ENCODE measurements at regions not wholly inside any gene's neighbourhood (a gene's known extent, or its start where the extent isn't known, plus 50 kb on each side); places are given as distances from the start of the nearest gene placed in this dataset.

DNA sequence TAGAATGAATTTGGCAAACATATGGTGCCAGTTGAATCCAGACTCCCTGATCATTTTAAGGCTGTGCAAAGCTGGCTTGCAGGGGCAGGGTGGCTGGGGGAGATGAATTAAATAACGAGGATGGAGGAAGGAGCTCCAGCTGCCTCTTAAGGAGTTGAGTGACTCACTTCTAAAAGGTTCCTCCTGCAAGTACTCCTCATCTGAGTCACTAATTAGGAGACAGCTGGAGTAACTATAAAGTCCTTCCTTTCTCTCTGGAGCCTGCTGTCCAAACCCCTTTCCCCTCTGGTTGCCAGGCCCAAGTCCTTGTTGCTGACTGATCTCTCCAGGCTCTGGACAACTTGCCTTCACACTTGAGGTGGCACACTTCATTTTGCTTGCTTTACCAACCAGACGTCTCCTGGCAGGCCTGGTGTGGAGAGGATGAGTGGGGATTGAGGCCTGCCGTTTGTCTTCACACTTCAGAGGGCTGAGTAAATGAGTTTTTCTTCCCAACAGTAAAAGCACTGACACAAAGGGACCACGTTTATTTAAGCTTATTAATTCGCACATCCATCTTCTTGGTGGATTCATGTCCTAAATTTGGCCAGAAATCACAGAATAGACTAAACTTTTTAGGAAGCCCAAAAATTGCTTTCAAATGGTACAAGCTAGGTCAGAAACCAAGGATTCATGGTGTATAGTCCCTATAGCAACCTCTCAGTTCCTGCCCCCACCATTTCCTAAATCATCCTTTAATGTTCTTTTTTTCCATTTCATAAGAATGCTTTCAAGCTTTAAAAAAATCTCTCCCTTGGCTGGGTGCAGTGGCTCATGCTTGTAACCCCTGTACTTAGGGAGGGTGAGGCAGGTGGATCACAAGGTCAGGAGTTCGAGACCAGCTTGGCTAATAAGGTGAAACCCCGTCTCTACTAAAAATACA, 90.5 kb upstream of the MYRIP start:
- no peak for DNase-seq (ENCODE audit: low read depth, low spot score)
- no peak overlapping the region for H3K4me3 Mint-ChIP-seq
- no peak for TF ChIP-seq CTCF (conservative IDR thresholded peaks at IDR 0.05)
- no peak overlapping the region for H3K27ac Mint-ChIP-seq (ENCODE audit: unreplicated experiment)
- H3K4me1 Mint-ChIP-seq: no peaks in the 10 kb centered on the region
- H3K36me3 Mint-ChIP-seq (ENCODE audit: low read depth): no peaks in the 10 kb centered on the region
- no peaks in the 10 kb centered on the region for H3K9me3 Mint-ChIP-seq
- H3K27me3 Mint-ChIP-seq (ENCODE audit: low read depth): peaks cover 7% of the 10 kb centered on the region

DNA sequence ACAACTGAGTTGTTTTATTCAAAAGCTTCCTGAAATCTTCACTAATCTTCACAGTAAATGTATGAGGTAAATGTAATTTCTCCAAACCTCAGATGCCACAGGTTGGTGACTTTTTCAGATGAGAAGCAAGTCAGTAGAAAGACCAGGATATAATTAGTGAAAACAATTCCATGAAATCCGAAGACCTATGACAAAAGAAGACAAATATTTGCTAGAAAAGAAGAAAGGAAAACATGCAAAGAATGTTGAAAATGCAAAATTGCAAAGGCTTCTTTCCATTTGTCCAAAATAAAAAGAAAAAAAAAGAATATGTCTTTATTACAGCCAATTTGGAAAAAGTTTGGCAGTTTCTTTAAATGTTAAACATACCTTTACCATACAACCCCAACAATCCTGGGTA, 88.3 kb upstream of the MYRIP start:
- no peaks in the 10 kb centered on the region for H3K36me3 Mint-ChIP-seq (ENCODE audit: low read depth)
- no peak overlapping the region for H3K27ac Mint-ChIP-seq (ENCODE audit: unreplicated experiment)
- no peaks in the 10 kb centered on the region for H3K4me1 Mint-ChIP-seq
- DNase-seq (ENCODE audit: low read depth, low spot score): no peak
- no peak overlapping the region for H3K4me3 Mint-ChIP-seq
- no peaks in the 10 kb centered on the region for H3K9me3 Mint-ChIP-seq
- TF ChIP-seq CTCF (conservative IDR thresholded peaks at IDR 0.05): no peak
- peaks cover 10% of the 10 kb centered on the region for H3K27me3 Mint-ChIP-seq (ENCODE audit: low read depth)

- Mint-ChIP-seq H3K27me3 (ENCODE audit: low read depth) (peaks cover 26% of the 10 kb centered on the region), H3K9me3 (no peaks in the 10 kb centered on the region), H3K4me1 (no peaks in the 10 kb centered on the region), H3K4me3 (no peak overlapping the region), H3K36me3 (ENCODE audit: low read depth) (no peaks in the 10 kb centered on the region), H3K27ac (ENCODE audit: unreplicated experiment) (no peak overlapping the region)
- TF ChIP-seq CTCF (conservative IDR thresholded peaks at IDR 0.05): no peak
- no peak for DNase-seq (ENCODE audit: low read depth, low spot score)
Observed at GRCh38 chr3:39724233-39724846, 85.1 kb upstream of the MYRIP start.

- Mint-ChIP-seq H3K4me3 (no peak overlapping the region), H3K9me3 (no peaks in the 10 kb centered on the region), H3K27ac (ENCODE audit: unreplicated experiment) (no peak overlapping the region), H3K27me3 (ENCODE audit: low read depth) (peaks cover 26% of the 10 kb centered on the region), H3K36me3 (ENCODE audit: low read depth) (no peaks in the 10 kb centered on the region), H3K4me1 (no peaks in the 10 kb centered on the region)
- no peak for TF ChIP-seq CTCF (conservative IDR thresholded peaks at IDR 0.05)
- DNase-seq (ENCODE audit: low read depth, low spot score): no peak
Observed at GRCh38 chr3:39725321-39725720, 84.1 kb upstream of the MYRIP start.

DNA sequence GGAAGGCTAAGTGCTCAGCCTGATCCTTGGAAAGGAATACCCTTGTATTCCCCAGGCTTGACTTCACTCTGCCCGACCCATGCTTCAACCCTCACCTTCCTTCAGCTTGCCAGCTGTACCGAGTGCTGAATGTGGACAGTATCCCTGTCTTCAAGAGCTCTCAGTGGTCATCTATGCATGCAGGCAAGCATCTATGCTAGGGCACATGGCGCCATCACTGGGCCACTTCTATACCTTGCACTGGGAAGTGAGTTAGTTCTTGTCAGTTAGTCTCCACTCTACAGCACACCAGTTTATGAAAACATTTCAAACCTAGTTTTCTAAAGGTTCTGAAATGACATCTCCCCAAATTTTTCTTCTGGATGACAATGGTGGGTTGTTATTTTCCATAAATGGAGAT, 82.0 kb upstream of the MYRIP start:
- Mint-ChIP-seq H3K27ac (ENCODE audit: unreplicated experiment) (no peak overlapping the region), H3K27me3 (ENCODE audit: low read depth) (peaks cover 20% of the 10 kb centered on the region), H3K4me1 (no peaks in the 10 kb centered on the region), H3K36me3 (ENCODE audit: low read depth) (no peaks in the 10 kb centered on the region), H3K9me3 (peaks cover 5% of the 10 kb centered on the region), H3K4me3 (no peak overlapping the region)
- TF ChIP-seq CTCF (conservative IDR thresholded peaks at IDR 0.05): no peak
- no peak for DNase-seq (ENCODE audit: low read depth, low spot score)
